ENCODE measurements at regions not wholly inside any gene's neighbourhood (a gene's known extent, or its start where the extent isn't known, plus 50 kb on each side); places are given as distances from the start of the nearest gene placed in this dataset.

DNA sequence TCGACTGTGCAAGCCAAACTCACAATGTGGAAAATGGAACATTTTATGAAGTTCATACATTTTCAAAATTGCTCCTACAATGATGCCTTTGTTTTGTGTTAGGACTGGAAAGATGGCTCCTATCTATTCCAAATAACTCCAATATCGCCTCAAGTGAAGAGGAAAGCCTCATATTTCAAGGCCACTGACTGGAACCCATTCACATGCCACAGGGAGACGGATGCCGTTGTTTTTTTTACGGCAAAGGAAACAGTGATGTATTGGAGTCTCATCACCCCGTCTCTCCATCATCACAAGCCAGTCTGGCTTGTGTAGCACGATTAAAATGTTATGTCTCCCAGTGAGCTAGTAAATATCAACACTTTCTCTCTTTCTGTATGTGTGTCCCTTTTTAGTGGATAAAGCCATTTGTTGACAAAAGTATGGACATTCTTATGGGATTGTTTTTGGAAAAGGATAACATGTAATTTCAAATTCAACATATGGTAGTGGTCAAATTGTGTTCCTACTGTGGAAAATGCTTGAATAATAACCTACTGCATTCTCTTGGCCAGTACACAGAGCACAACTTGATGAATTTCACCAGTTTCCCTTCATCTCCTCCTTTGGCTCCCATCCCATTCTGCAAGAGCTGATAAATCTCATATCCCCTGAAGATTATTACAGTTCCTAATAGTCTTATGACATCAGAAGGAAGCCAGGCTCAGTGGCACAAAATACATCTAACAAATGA lies 109.5 kb upstream of the PITRM1 start:
- no peaks in the 10 kb centered on the region for H3K9me3 ChIP-seq (ENCODE audit: control insufficient read depth, insufficient read depth, low read length)
- no peaks in the 10 kb centered on the region for H3F3A ChIP-seq (ENCODE audit: control insufficient read depth, insufficient read depth)
- H3K4me2 ChIP-seq (ENCODE audit: low read length), result no peak overlapping the region
- H3K4me3 ChIP-seq (ENCODE audit: low read length), result no peak overlapping the region
- no peaks in the 10 kb centered on the region for H3K9me2 ChIP-seq (replicated peaks; ENCODE audit: control insufficient read depth, low read length)
- H3K27ac ChIP-seq (ENCODE audit: low read depth, low read length), result no peak overlapping the region
- H3K27me3 ChIP-seq (ENCODE audit: control insufficient read depth, low read length), result no peaks in the 10 kb centered on the region
- TF ChIP-seq CTCF (IDR thresholded peaks at IDR 0.05; ENCODE audit: low read depth, low read length, poor library complexity, severe bottlenecking) (no peak), EZH2phosphoT487 (IDR thresholded peaks at IDR 0.05; ENCODE audit: borderline replicate concordance, low read length) (no peak)
- no peaks in the 10 kb centered on the region for H3K79me2 ChIP-seq (ENCODE audit: control insufficient read depth, low read length)
- H4K20me1 ChIP-seq (ENCODE audit: control insufficient read depth, insufficient read depth, low read depth, low read length), result no peaks in the 10 kb centered on the region
- no peaks in the 10 kb centered on the region for H3K36me3 ChIP-seq (ENCODE audit: control insufficient read depth, low read length)
- no peaks in the 10 kb centered on the region for H3K4me1 ChIP-seq (ENCODE audit: control insufficient read depth, low read length)

DNA sequence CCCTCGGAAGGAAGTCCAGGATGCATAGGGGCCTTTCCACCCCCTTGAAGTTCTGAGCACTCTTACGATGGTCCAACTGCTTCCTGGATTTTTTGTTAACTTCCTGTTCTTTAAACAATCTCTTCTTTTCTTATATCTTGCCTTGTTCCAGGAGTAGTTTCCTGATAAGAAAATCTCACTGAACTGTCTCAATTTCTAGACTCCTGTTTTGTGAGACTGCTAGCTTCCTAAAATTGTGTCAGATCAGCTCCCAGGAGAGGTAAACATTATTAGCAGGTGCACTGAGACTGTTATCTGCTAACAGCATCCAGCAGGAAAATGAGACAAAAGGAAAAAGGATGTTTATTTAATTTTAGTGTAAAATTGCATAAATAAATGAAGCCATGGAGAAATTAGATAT lies 106.2 kb upstream of the PITRM1 start:
- Histone ChIP-seq H3K36me3 (ENCODE audit: control insufficient read depth, low read length) (no peaks in the 10 kb centered on the region), H3K4me1 (ENCODE audit: control insufficient read depth, low read length) (no peaks in the 10 kb centered on the region), H3K9me2 (replicated peaks; ENCODE audit: control insufficient read depth, low read length) (no peaks in the 10 kb centered on the region), H3K27ac (ENCODE audit: low read depth, low read length) (no peak overlapping the region), H3K4me2 (ENCODE audit: low read length) (no peak overlapping the region), H3K4me3 (ENCODE audit: low read length) (no peak overlapping the region), H3K79me2 (ENCODE audit: control insufficient read depth, low read length) (no peaks in the 10 kb centered on the region), H3K27me3 (ENCODE audit: control insufficient read depth, low read length) (no peaks in the 10 kb centered on the region), H4K20me1 (ENCODE audit: control insufficient read depth, insufficient read depth, low read depth, low read length) (no peaks in the 10 kb centered on the region), H3F3A (ENCODE audit: control insufficient read depth, insufficient read depth) (no peaks in the 10 kb centered on the region), H3K9me3 (ENCODE audit: control insufficient read depth, insufficient read depth, low read length) (no peaks in the 10 kb centered on the region)
- TF ChIP-seq EZH2phosphoT487 (IDR thresholded peaks at IDR 0.05; ENCODE audit: borderline replicate concordance, low read length) (no peak), CTCF (IDR thresholded peaks at IDR 0.05; ENCODE audit: low read depth, low read length, poor library complexity, severe bottlenecking) (no peak)

GRCh38 chr10:3277566-3277965 lies 105.0 kb upstream of the PITRM1 start:
- no peak overlapping the region for H3K27ac ChIP-seq (ENCODE audit: low read depth, low read length)
- H3K79me2 ChIP-seq (ENCODE audit: control insufficient read depth, low read length), result no peaks in the 10 kb centered on the region
- H3K4me3 ChIP-seq (ENCODE audit: low read length), result no peak overlapping the region
- H3K4me2 ChIP-seq (ENCODE audit: low read length), result no peak overlapping the region
- TF ChIP-seq CTCF (IDR thresholded peaks at IDR 0.05; ENCODE audit: low read depth, low read length, poor library complexity, severe bottlenecking) (no peak), EZH2phosphoT487 (IDR thresholded peaks at IDR 0.05; ENCODE audit: borderline replicate concordance, low read length) (no peak)
- no peaks in the 10 kb centered on the region for H3F3A ChIP-seq (ENCODE audit: control insufficient read depth, insufficient read depth)
- H3K9me2 ChIP-seq (replicated peaks; ENCODE audit: control insufficient read depth, low read length), result no peaks in the 10 kb centered on the region
- no peaks in the 10 kb centered on the region for H3K4me1 ChIP-seq (ENCODE audit: control insufficient read depth, low read length)
- H3K9me3 ChIP-seq (ENCODE audit: control insufficient read depth, insufficient read depth, low read length), result no peaks in the 10 kb centered on the region
- H3K27me3 ChIP-seq (ENCODE audit: control insufficient read depth, low read length), result no peaks in the 10 kb centered on the region
- H3K36me3 ChIP-seq (ENCODE audit: control insufficient read depth, low read length), result no peaks in the 10 kb centered on the region
- no peaks in the 10 kb centered on the region for H4K20me1 ChIP-seq (ENCODE audit: control insufficient read depth, insufficient read depth, low read depth, low read length)
